GM19467 (cell line): ENCODE measurements at regions not wholly inside any gene's neighbourhood (a gene's known extent, or its start where the extent isn't known, plus 50 kb on each side); places are given as distances from the start of the nearest gene placed in this dataset.
"Not testable (repeated sequence)": the region's sequence is repeated elsewhere in the genome, so short reads cannot be mapped to it uniquely, and the experiment has no call there.

ENCODE experiments used
- ATAC-seq: cut with Tn5 transposase; IDR thresholded peaks from one replicate; pipeline ENCODE4 v1.9.1; 2021; ENCODE audit warnings: mild to moderate bottlenecking, moderate library complexity; ENCODE audit not compliant: unreplicated experiment

DNA sequence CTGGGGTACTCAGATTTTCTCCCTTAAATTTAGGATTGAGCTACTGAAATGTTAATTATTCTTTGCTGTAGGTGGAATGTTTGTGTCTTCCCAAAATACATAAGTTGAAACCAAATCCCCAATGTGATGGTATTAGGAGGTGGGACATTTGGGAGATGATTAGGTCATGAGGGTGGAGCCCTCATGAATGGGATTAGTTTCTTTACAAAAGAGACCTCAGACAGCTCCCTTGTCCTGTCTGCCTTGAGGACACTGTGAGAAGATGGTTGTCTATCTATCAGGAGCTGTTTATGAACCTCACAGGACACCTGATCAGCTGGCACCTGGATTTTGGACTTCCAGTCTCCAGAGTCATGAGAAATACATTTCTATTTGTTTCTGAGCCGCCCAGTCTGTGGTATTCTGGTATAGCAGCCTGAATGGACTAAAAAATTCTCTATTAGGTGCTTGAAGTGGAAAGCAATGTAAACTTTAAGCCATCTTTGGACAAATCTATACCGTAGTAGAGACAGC, 99.2 kb upstream of the UXS1 start:
- no peak for ATAC-seq

GRCh38 chr2:106292627-106293026, 98.5 kb upstream of the UXS1 start:
- no peak for ATAC-seq

GRCh38 chr2:106288873-106289272, 94.8 kb upstream of the UXS1 start:
- ATAC-seq = no peak

DNA sequence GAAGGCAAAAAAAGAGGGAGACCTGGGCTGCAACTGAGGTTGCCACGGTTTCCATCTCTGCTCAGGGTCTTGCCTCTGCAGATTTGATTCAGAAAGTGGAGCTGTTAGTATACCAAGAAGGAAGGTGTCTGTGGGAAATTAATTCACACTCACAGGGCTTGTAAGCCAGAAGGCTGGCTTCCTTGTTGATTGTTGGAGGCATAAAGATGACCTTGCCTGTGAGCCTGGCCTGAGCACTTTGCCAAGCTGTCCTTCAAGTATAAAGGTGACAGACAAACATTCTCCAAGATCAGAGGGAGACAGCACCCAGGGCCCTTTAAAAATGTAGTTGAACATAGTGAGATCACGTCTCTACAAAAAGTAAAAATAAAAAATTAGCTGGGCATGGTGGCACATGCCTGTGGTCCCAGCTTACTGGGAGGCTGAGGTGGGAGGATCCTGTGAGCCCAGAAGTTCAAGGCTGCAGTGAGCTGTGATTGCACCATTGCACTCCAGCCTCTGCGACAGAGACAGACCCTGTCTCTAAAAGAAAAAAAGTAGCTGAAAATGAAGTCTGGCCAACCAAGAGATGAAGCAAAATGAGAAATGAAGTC, 91.2 kb upstream of the UXS1 start:
- no peak for ATAC-seq

- ATAC-seq = no peak
Observed at GRCh38 chr2:106284691-106285202, 90.6 kb upstream of the UXS1 start.

GRCh38 chr2:106284255-106284654, 90.2 kb upstream of the UXS1 start:
- ATAC-seq = no peak

DNA sequence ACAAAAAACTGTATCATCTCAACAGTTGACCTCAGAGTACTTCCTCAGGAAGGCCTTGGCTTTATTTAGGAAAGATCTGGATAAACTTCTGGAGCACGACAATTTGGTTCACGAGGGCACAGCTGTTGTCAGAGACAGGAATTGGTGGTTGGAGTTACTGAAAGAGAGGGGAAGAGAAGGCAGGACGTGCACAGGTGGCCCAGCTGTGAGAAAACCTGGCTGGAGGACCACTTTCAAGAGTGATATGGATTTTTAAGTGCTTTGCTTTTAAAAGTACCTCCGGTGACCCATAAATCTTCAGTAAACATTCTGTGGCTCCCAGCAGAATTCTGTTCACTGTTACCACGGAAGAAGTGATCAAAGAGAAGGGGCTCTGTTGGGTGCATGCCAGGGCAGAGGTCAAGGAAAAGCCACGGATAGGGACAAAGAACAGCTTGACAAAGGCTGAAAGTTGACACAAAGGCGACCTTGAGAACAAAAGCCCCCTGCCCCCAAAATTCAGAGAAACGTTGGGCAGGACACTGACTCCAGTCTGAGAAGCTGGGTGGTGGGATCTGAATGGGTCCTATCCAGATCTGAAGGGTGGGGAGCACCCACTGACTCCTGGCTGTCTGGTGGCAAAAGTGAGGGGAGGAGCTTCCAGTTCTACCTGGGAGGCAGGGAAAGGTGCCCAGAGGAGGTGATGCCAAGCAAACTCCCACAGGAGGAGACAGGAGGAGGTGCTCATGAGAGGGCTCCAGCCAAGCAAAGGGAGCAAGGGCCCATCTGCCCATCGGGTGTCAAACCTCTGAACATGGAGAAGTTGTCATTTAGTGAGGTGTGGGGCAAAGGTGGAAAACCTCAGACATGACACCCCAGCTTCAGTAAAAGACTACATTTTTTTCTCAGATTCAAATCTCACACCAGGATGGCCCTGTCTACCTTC, 89.4 kb upstream of the UXS1 start:
- not testable (repeated sequence) for ATAC-seq

DNA sequence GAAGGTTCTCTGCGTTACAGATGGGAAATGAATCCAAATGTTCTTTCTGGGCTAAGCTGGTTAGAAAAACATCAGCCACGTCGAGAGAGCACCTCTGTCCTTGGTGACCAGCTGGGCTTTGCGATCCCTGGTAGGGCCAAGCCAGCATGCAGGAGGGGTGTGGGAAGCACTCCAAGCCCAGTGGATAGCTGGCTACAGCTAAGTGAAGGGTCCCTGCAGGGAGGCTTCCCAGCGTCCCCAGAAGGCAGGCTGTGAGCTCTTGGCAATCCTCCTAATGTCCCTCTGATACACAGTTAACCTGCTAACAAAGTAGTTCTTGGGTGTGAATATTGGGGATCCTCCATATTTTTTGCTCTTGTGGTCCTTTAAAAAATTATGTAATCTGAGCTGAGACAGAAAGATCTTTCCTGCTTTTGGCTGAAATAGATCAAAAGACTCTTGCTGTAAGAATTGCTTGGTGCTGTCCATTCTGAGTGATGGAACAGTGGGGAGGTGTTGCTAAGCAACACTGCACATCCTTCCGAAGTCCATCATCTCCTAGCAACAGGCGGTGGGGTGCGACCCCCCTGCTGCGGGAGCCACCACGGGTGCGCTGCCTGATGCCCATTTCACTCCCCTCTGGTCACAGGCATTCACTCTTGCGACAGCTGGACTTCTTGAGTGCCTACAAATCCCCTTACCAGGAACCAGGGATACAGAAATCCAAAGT, 88.5 kb upstream of the UXS1 start:
- no peak for ATAC-seq

GRCh38 chr2:106281907-106282430, 87.9 kb upstream of the UXS1 start:
- not testable (repeated sequence) for ATAC-seq

GRCh38 chr2:106280722-106281446, 86.8 kb upstream of the UXS1 start:
- no peak for ATAC-seq

- ATAC-seq = no peak
Observed at GRCh38 chr2:106280224-106280623, 86.1 kb upstream of the UXS1 start.

DNA sequence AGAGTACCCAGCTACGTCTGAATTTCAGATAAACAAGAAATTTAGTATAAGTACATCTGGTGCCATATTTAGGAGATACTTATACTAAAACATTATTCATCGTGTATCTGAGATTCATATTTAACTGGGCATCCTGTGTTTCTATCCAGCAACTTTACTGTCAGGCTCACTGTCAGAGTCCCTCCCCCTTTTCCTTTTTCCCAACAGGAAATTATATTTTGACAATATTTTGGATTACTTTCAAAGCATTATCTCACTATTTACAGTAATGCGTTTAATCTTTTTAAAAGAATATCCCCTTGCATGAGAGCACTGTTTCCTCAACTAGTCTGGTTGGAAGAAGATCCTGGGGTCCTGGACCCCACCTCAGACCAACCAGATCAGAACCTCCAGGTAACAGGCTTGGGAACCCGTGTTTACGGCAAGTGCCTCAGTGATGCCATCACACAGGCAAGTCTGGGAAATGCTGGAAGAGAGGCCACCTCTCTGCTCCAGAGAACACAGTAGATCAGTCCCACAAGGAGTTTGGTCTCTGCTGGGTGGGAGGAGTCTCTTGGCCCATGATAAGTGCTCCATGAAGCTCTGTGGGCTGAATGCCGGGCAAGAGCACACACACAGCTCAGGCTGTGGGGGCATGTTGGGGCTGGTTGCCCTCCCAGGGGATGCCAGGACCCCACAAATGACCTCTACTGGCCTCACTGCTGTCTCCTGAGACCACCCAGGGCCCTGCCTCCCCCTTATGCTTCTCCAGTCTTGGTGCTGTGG, 84.2 kb upstream of the UXS1 start:
- ATAC-seq = no peak

DNA sequence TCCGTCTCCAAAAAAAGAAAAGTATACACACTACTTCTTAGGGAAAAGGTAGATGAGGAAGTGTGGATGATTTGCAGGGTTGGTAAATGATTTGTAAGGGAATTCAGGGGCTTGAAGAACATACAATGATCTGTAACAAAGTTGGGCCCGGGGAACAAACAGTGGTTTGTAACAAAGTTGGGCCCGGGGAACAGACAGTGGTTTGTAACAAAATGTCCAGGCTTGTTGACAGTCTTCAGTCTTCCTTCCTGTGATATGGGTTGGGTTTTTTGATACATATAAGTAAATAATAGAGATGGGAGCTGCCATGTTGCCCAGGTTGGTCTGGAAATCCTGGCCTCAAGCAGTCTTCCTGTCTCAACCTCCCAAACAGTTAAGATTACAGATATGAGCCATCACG, 83.3 kb upstream of the UXS1 start:
- ATAC-seq = no peak

- ATAC-seq = no peak
Observed at GRCh38 chr2:106275971-106276370, 81.9 kb upstream of the UXS1 start.

DNA sequence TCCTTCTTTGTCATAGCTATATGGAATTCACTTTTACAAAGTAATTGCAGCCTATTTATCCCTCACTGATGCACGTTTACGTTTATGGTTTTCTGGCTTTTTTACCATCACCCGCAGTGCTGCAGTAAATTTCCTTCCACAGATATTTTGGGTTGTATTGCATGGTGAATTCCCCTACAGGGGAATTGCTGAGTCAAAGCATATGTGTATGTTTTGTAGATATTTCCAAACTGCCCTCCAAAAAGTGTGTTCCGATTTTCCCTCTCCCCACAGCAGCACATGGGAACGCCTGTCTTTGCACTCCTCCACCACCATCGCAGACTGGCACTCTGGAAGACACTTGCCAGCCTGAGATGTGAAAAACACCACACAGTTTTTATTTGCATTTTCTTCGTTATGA, 80.6 kb upstream of the UXS1 start:
- ATAC-seq = no peak

- no peak for ATAC-seq
Observed at GRCh38 chr2:106272216-106272807, 78.2 kb upstream of the UXS1 start.

DNA sequence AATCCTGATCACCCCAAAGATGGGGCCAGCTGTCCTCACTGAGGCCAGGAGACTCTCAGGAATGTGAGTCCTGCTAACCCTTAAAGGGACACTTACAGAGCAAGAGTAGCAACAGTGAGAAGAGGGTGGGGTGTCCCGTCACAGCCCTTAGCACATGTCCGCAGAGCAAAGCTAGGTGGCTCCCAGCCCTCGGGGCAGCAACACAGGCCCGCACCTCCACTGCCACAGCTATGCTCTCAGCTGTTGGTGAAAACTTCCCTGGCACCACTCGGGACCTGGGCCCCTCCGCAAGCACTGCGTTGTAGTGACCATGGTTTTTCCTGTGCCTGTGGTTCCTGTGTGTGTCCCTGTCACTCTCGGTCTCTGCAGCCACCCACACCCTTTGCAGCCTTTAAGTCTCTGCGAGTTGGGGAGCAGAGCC, 76.4 kb upstream of the UXS1 start:
- ATAC-seq = no peak

- ATAC-seq = peak; percentile 77
Observed at GRCh38 chr2:106269591-106270291, 75.6 kb upstream of the UXS1 start.

DNA sequence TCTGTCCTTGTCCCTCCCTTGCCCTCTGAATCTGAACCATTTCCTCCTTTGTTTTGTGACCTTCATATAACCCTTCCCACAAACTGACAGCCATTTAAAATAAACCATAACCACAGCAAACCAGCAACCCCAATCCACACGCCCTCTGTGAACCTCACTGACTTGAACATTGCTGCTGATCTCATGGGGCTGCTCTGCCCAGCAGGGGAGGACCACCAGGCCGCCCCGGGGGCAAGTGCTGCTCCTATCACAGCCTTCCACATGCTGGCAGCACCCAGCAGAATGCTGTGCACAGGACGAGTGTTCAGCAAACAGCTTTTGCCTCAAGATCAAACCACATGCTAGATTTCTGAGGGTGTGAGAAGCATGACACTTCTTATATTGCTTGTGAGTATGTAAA, 73.9 kb upstream of the UXS1 start:
- ATAC-seq = no peak
